HFF-Myc (cell line): ENCODE measurements at regions not wholly inside any gene's neighbourhood (a gene's known extent, or its start where the extent isn't known, plus 50 kb on each side); places are given as distances from the start of the nearest gene placed in this dataset.

Experiments used
- DNase-seq: peaks from one replicate; pipeline ENCODE4 v3.0.0-alpha.2; 2011; ENCODE audit warnings: low read depth; ENCODE audit errors: extremely low read depth
- H3K4me3 ChIP-seq: replicated peaks from 2 replicates; pipeline ENCODE4 v1.5.1; 2011; ENCODE audit warnings: low read depth, mild to moderate bottlenecking, control low read depth, low read length
- CTCF ChIP-seq: IDR thresholded peaks from 2 replicates; pipeline ENCODE4 v1.5.1; 2012; ENCODE audit warnings: mild to moderate bottlenecking, low read depth, low read length, control low read depth; ENCODE audit errors: missing control alignments

- TF ChIP-seq CTCF, result no peak
- no peak for DNase-seq
- no peak overlapping the region for H3K4me3 ChIP-seq
Measured at GRCh38 chr10:94213980-94214379, 148.8 kb downstream of the NOC3L start.

- no peak for TF ChIP-seq CTCF
- H3K4me3 ChIP-seq, result no peak overlapping the region
- DNase-seq, result no peak
Measured at GRCh38 chr10:94214481-94214893, 148.3 kb downstream of the NOC3L start.

- TF ChIP-seq CTCF, result no peak
- no peak overlapping the region for H3K4me3 ChIP-seq
- DNase-seq, result no peak
Measured at GRCh38 chr10:94216201-94216600, 146.5 kb downstream of the NOC3L start.

- DNase-seq, result no peak
- no peak for TF ChIP-seq CTCF
- H3K4me3 ChIP-seq, result no peak overlapping the region
Measured at GRCh38 chr10:94217411-94217810, 145.3 kb downstream of the NOC3L start.

- no peak for DNase-seq
- H3K4me3 ChIP-seq, result no peak overlapping the region
- no peak for TF ChIP-seq CTCF
Measured at GRCh38 chr10:94218493-94219183, 144.1 kb downstream of the NOC3L start.

- H3K4me3 ChIP-seq, result no peak overlapping the region
- no peak for TF ChIP-seq CTCF
- no peak for DNase-seq
Measured at GRCh38 chr10:94219829-94220228, 142.9 kb downstream of the NOC3L start.

- no peak overlapping the region for H3K4me3 ChIP-seq
- no peak for TF ChIP-seq CTCF
- no peak for DNase-seq
Measured at GRCh38 chr10:94220717-94221116, 142.0 kb downstream of the NOC3L start.
